Keratinocyte (primary cell): ENCODE measurements at regions not wholly inside any gene's neighbourhood (a gene's known extent, or its start where the extent isn't known, plus 50 kb on each side); places are given as distances from the start of the nearest gene placed in this dataset.

ENCODE experiments used
- DNase-seq: peaks from one replicate; pipeline ENCODE4 v3.0.0-alpha.2; 2011; ENCODE audit warnings: low read depth, missing footprints, low spot score
- FAIRE-seq: peaks from 2 replicates; lab custom pipeline; 2011; peaks lifted over from hg19 to GRCh38; lab: Jason Lieb, UNC
- H2AFZ ChIP-seq: 2 replicates; pipeline ENCODE4 v1.6.0; 2012; ENCODE audit warnings: low read length, control low read depth, inconsistent platforms; ENCODE audit not compliant: control insufficient read depth
- H3K27ac ChIP-seq: 2 replicates; pipeline ENCODE4 v1.5.1; 2011; ENCODE audit warnings: low read length; ENCODE audit not compliant: control insufficient read depth, insufficient read depth
- H3K27me3 ChIP-seq: 3 replicates; pipeline ENCODE4 v1.6.0; 2011; ENCODE audit warnings: low read length; ENCODE audit not compliant: control insufficient read depth, insufficient read depth; ENCODE audit errors: extremely low read depth
- H3K36me3 ChIP-seq, 2 experiments: 2 replicates in 1 of 2; 3 replicates in 1 of 2; pipeline ENCODE4 v1.5.1; 2011; ENCODE audit warnings: low read length in 2 of 2, mild to moderate bottlenecking in 1 of 2; ENCODE audit not compliant: control insufficient read depth in 2 of 2, insufficient read depth in 2 of 2; ENCODE audit errors: extremely low read depth in 1 of 2
- H3K4me1 ChIP-seq: 3 replicates; pipeline ENCODE4 v1.5.1; 2011; ENCODE audit warnings: low read length; ENCODE audit not compliant: control insufficient read depth, insufficient read depth; ENCODE audit errors: extremely low read depth
- H3K4me2 ChIP-seq: 3 replicates; pipeline ENCODE4 v1.6.0; 2011; ENCODE audit warnings: low read depth, low read length; ENCODE audit not compliant: control insufficient read depth, insufficient read depth; ENCODE audit errors: extremely low read depth
- H3K4me3 ChIP-seq, 3 experiments: fragments of 200-600 bp in 1 of 3; sonication (generic) in 1 of 3; 2 replicates in 2 of 3; 3 replicates in 1 of 3; pipeline ENCODE4 v1.5.1; 2011 to 2016; ENCODE audit warnings: low read length in 3 of 3, mild to moderate bottlenecking in 3 of 3, control low read depth in 2 of 3, inconsistent platforms in 1 of 3, low read depth in 1 of 3, mixed read lengths in 1 of 3, mixed run types in 1 of 3, moderate library complexity in 1 of 3; ENCODE audit not compliant: control insufficient read depth in 2 of 3, insufficient read depth in 2 of 3; ENCODE audit errors: extremely low read depth in 1 of 3
- H3K79me2 ChIP-seq: 2 replicates; pipeline ENCODE4 v1.6.0; 2012; ENCODE audit warnings: low read length; ENCODE audit not compliant: control insufficient read depth, insufficient read depth
- H3K9ac ChIP-seq: 3 replicates; pipeline ENCODE4 v1.6.0; 2011; ENCODE audit warnings: low read length; ENCODE audit not compliant: control insufficient read depth, insufficient read depth; ENCODE audit errors: extremely low read depth
- H3K9me1 ChIP-seq: 3 replicates; pipeline ENCODE4 v1.6.0; 2011; ENCODE audit warnings: low read length; ENCODE audit not compliant: control insufficient read depth, insufficient read depth; ENCODE audit errors: extremely low read depth
- H3K9me3 ChIP-seq: 2 replicates; pipeline ENCODE4 v1.5.1; 2012; ENCODE audit warnings: low read depth, low read length; ENCODE audit not compliant: control insufficient read depth
- H4K20me1 ChIP-seq: 3 replicates; pipeline ENCODE4 v1.6.0; 2011; ENCODE audit warnings: low read length; ENCODE audit not compliant: control insufficient read depth, insufficient read depth; ENCODE audit errors: extremely low read depth
- EZH2 ChIP-seq: IDR thresholded peaks from one replicate; pipeline ENCODE4 v1.6.1; 2012; ENCODE audit warnings: inconsistent platforms, mild to moderate bottlenecking, low read length, moderate library complexity
- dilution Hi-C: fragments of 300-500 bp; cut with MboI; formaldehyde crosslinking; loops from one replicate; pipeline ENCODE4 v1.7.0; 2020; ENCODE audit warnings: low sequenced_read_pairs; ENCODE audit not compliant: extremely low pct_ligation_motif_present
- TF ChIP-seq, protein P1 (sequence below), 3 experiments: IDR thresholded peaks in 1 of 3; conservative IDR thresholded peaks in 1 of 3; optimal IDR thresholded peaks in 1 of 3; 2 replicates in 2 of 3; 3 replicates in 1 of 3; pipeline versions ENCODE3 to v1.5.1; 2011; ENCODE audit warnings: low read length in 3 of 3, mild to moderate bottlenecking in 3 of 3, moderate library complexity in 2 of 3, control low read depth in 1 of 3, inconsistent platforms in 1 of 3; ENCODE audit not compliant: insufficient read depth in 2 of 3; ENCODE audit errors: extremely low read depth in 1 of 3

DNA sequence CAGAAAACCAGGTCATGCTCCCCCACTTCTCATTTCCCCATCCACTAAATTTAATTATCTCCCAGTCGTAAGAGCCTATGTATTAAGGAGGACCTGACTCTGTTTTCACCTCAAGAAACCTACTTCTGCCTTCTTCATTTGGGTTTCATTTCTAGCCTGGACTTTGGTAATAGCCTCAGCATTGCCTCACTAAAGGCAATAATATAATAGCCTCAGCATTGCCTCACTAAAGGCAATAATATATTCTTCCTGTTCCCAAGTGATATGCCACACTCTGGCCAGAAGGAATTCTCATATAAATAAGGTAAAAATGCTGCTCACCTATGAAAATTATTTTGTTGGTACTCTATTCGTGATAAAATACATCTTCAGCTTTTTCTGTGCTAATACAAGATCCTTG is 993.9 kb downstream of the EFNB2 start:
- H3K9ac ChIP-seq: no peak overlapping the region
- no peak overlapping the region for H3K4me2 ChIP-seq
- no peaks in the 10 kb centered on the region for H3K9me3 ChIP-seq
- TF ChIP-seq, protein P1, sequence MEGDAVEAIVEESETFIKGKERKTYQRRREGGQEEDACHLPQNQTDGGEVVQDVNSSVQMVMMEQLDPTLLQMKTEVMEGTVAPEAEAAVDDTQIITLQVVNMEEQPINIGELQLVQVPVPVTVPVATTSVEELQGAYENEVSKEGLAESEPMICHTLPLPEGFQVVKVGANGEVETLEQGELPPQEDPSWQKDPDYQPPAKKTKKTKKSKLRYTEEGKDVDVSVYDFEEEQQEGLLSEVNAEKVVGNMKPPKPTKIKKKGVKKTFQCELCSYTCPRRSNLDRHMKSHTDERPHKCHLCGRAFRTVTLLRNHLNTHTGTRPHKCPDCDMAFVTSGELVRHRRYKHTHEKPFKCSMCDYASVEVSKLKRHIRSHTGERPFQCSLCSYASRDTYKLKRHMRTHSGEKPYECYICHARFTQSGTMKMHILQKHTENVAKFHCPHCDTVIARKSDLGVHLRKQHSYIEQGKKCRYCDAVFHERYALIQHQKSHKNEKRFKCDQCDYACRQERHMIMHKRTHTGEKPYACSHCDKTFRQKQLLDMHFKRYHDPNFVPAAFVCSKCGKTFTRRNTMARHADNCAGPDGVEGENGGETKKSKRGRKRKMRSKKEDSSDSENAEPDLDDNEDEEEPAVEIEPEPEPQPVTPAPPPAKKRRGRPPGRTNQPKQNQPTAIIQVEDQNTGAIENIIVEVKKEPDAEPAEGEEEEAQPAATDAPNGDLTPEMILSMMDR (optimal IDR thresholded peaks at IDR 0.05 in 1 of 3, IDR thresholded peaks at IDR 0.05 in 1 of 3, conservative IDR thresholded peaks at IDR 0.05 in 1 of 3; ENCODE audit: extremely low read depth in 1 of 3, insufficient read depth in 2 of 3, low read length in 3 of 3): no peak
- TF ChIP-seq EZH2: no peak
- no peak overlapping the region for H3K27ac ChIP-seq
- H3K4me3 ChIP-seq: no peak overlapping the region
- H2AFZ ChIP-seq: no peak overlapping the region
- no peak for FAIRE-seq
- no peaks in the 10 kb centered on the region for H3K9me1 ChIP-seq
- H3K36me3 ChIP-seq: no peaks in the 10 kb centered on the region
- no peaks in the 10 kb centered on the region for H3K79me2 ChIP-seq
- no peaks in the 10 kb centered on the region for H4K20me1 ChIP-seq
- dilution Hi-C loops: no loop called here
- DNase-seq: no peak
- no peaks in the 10 kb centered on the region for H3K27me3 ChIP-seq
- H3K4me1 ChIP-seq: no peaks in the 10 kb centered on the region

DNA sequence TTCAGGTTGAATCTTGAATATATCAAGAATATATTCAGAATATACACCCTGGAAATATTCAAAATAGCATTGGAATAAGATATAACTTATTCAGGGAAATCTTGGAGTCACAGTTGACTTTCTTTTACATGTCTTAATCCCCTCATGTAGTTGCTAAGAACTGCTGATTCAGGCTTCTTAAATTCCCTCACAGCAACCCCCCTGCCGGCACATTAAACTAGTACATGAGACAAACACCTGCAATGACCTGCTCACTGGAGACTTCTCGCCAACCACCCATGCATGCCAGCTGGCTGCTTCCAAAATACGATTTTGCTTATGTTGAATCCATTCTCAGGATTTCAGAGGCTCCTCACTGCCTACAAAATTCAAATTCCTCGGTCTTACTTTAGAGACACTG is 997.1 kb downstream of the EFNB2 start:
- no peaks in the 10 kb centered on the region for H3K4me1 ChIP-seq
- H3K4me3 ChIP-seq: no peak overlapping the region
- no peaks in the 10 kb centered on the region for H3K9me1 ChIP-seq
- no peaks in the 10 kb centered on the region for H3K36me3 ChIP-seq
- no peaks in the 10 kb centered on the region for H3K9me3 ChIP-seq
- H3K27me3 ChIP-seq: no peaks in the 10 kb centered on the region
- no peak for DNase-seq
- H3K9ac ChIP-seq: no peak overlapping the region
- H3K27ac ChIP-seq: no peak overlapping the region
- no peak overlapping the region for H2AFZ ChIP-seq
- no peaks in the 10 kb centered on the region for H4K20me1 ChIP-seq
- FAIRE-seq: no peak
- dilution Hi-C loops: no loop called here
- no peak overlapping the region for H3K4me2 ChIP-seq
- no peaks in the 10 kb centered on the region for H3K79me2 ChIP-seq
- no peak for TF ChIP-seq EZH2
- TF ChIP-seq, protein P1 (optimal IDR thresholded peaks at IDR 0.05 in 1 of 3, IDR thresholded peaks at IDR 0.05 in 1 of 3, conservative IDR thresholded peaks at IDR 0.05 in 1 of 3; ENCODE audit: extremely low read depth in 1 of 3, insufficient read depth in 2 of 3, low read length in 3 of 3): peak in 1 of 3 experiments; percentile 7
